Gastrocnemius medialis (tissue), 4 donors: ENCODE measurements at regions not wholly inside any gene's neighbourhood (a gene's known extent, or its start where the extent isn't known, plus 50 kb on each side); places are given as distances from the start of the nearest gene placed in this dataset.
"Not testable (repeated sequence)": the region's sequence is repeated elsewhere in the genome, so short reads cannot be mapped to it uniquely, and the experiment has no call there.

Experiments used
- ATAC-seq, 2 donors: fragments of 150-250 bp; one replicate each; pipeline ENCODE4 v1.9.1; 2016
- DNase-seq, 2 donors: peaks; one replicate each; pipeline ENCODE4 v3.0.0-alpha.2; 2019
- H3K27ac ChIP-seq, 4 donors: fragments of 200-600 bp; sonication (generic); 1 replicate in 1 of 4; 2 replicates in 3 of 4; pipeline ENCODE4 v1.5.1; 2016 to 2018; ENCODE audit warnings: mild to moderate bottlenecking in 2 of 4, moderate library complexity in 1 of 4
- H3K27me3 ChIP-seq, 3 donors: fragments of 200-600 bp; sonication (generic) in 2 of 3; 1 replicate in 1 of 3; 2 replicates in 2 of 3; pipeline versions ENCODE4 v1.5.1 to v1.6.0; 2016 to 2019; ENCODE audit warnings: mild to moderate bottlenecking in 1 of 3, moderate library complexity in 1 of 3
- H3K36me3 ChIP-seq, 2 donors: fragments of 200-600 bp; sonication (generic) in 1 of 2; one replicate each; pipeline ENCODE4 v1.5.1; 2017 to 2018
- H3K4me1 ChIP-seq, 2 donors: fragments of 200-600 bp; sonication (generic) in 1 of 2; one replicate each; pipeline ENCODE4 v1.5.1; 2016 to 2017; ENCODE audit warnings: mild to moderate bottlenecking in 2 of 2
- H3K4me3 ChIP-seq, 4 donors: fragments of 200-600 bp; sonication (generic) in 3 of 4; 1 replicate in 1 of 4; 2 replicates in 3 of 4; pipeline ENCODE4 v1.5.1; 2016 to 2019; ENCODE audit warnings: mild to moderate bottlenecking in 2 of 4
- H3K9me3 ChIP-seq, 3 donors: fragments of 200-600 bp; sonication (generic) in 2 of 3; 1 replicate in 1 of 3; 2 replicates in 2 of 3; pipeline ENCODE4 v1.5.1; 2016 to 2019
- CTCF ChIP-seq, 5 experiments: fragments of 450-650 bp in 3 of 5; fragments of 200-600 bp in 2 of 5; sonication (generic) in 2 of 5; IDR thresholded peaks in 4 of 5; conservative IDR thresholded peaks in 1 of 5; 1 replicate in 4 of 5; 2 replicates in 1 of 5; pipeline ENCODE4 v1.5.1; 2016 to 2019; ENCODE audit warnings: antibody characterized with exemption in 5 of 5, mild to moderate bottlenecking in 3 of 5, moderate library complexity in 3 of 5
- POLR2A ChIP-seq, 2 donors: fragments of 450-650 bp; IDR thresholded peaks; one replicate each; pipeline ENCODE4 v1.6.1; 2017; ENCODE audit warnings: antibody characterized with exemption in 2 of 2, mild to moderate bottlenecking in 2 of 2, moderate library complexity in 2 of 2
- in situ Hi-C, 4 donors: fragments of 200-750 bp; cut with MboI; loops; one replicate each; pipeline versions ENCODE4 v1.15.0 to v1.8.0; 2017; ENCODE audit warnings: low sequenced_read_pairs in 4 of 4
- intact Hi-C: fragments of 100-400 bp; cut with DNase I; formaldehyde crosslinking; loops from one replicate; pipeline ENCODE4 v1.15.1; 2023; ENCODE audit warnings: low total_unique reads

- no peaks in the 10 kb centered on the region for H3K9me3 ChIP-seq
- intact Hi-C loops (no loop called here), in situ Hi-C loops (no loop called here)
- no peaks in the 10 kb centered on the region for H3K36me3 ChIP-seq
- TF ChIP-seq CTCF (IDR thresholded peaks at IDR 0.05 in 4 of 5, conservative IDR thresholded peaks at IDR 0.05 in 1 of 5) = no peak
- TF ChIP-seq POLR2A (IDR thresholded peaks at IDR 0.05) = no peak
- H3K27ac ChIP-seq = no peak overlapping the region
- H3K27me3 ChIP-seq = no peaks in the 10 kb centered on the region
- ATAC-seq (no peak), DNase-seq (no peak)
- H3K4me3 ChIP-seq = no peak overlapping the region
- peaks cover 10 to 12% of the 10 kb centered on the region in 2 donors for H3K4me1 ChIP-seq
Observed at GRCh38 chr7:19290066-19290465, 144.8 kb upstream of the FERD3L start.

GRCh38 chr7:19284596-19285300, 139.5 kb upstream of the FERD3L start:
- TF ChIP-seq CTCF (IDR thresholded peaks at IDR 0.05 in 4 of 5, conservative IDR thresholded peaks at IDR 0.05 in 1 of 5) (no peak), POLR2A (IDR thresholded peaks at IDR 0.05) (no peak)
- Histone ChIP-seq H3K27me3 (no peaks in the 10 kb centered on the region), H3K9me3 (no peaks in the 10 kb centered on the region), H3K27ac (no peak overlapping the region), H3K4me3 (no peak overlapping the region), H3K4me1 (no peaks in the 10 kb centered on the region), H3K36me3 (no peaks in the 10 kb centered on the region)
- ATAC-seq (no peak), DNase-seq (no peak)
- in situ Hi-C loops = no loop called here
- intact Hi-C loops = no loop called here

- TF ChIP-seq CTCF (IDR thresholded peaks at IDR 0.05 in 4 of 5, conservative IDR thresholded peaks at IDR 0.05 in 1 of 5) = no peak
- no peak for TF ChIP-seq POLR2A (IDR thresholded peaks at IDR 0.05)
- Histone ChIP-seq H3K36me3 (no peaks in the 10 kb centered on the region), H3K4me3 (no peak overlapping the region), H3K4me1 (no peaks in the 10 kb centered on the region), H3K27me3 (no peaks in the 10 kb centered on the region), H3K9me3 (no peaks in the 10 kb centered on the region), H3K27ac (no peak overlapping the region)
- intact Hi-C loops = no loop called here
- ATAC-seq (no peak), DNase-seq (no peak)
- in situ Hi-C loops = no loop called here
Observed at GRCh38 chr7:19284136-19284535, 138.9 kb upstream of the FERD3L start.

- in situ Hi-C loops = no loop called here
- no peak for ATAC-seq
Observed at GRCh38 chr7:19275000-19275399, 129.8 kb upstream of the FERD3L start.

GRCh38 chr7:19272329-19272728, 127.1 kb upstream of the FERD3L start:
- H3K9me3 ChIP-seq, intact Hi-C loops, H3K27me3 ChIP-seq, in situ Hi-C loops, DNase-seq, H3K4me3 ChIP-seq, H3K27ac ChIP-seq, H3K4me1 ChIP-seq, H3K36me3 ChIP-seq, ATAC-seq: not testable (repeated sequence)

More at GRCh38 chr7:19275000-19275399, 129.8 kb upstream of the FERD3L start:
- intact Hi-C loops = no loop called here
- DNase-seq = no peak
- no peaks in the 10 kb centered on the region for H3K27me3 ChIP-seq
- H3K27ac ChIP-seq = no peak overlapping the region
- no peaks in the 10 kb centered on the region for H3K9me3 ChIP-seq
- no peak overlapping the region for H3K4me3 ChIP-seq
- no peaks in the 10 kb centered on the region for H3K36me3 ChIP-seq
- TF ChIP-seq POLR2A (IDR thresholded peaks at IDR 0.05) = no peak
- TF ChIP-seq CTCF (IDR thresholded peaks at IDR 0.05 in 4 of 5, conservative IDR thresholded peaks at IDR 0.05 in 1 of 5) = no peak
- no peaks in the 10 kb centered on the region for H3K4me1 ChIP-seq
